ENCODE measurements at regions not wholly inside any gene's neighbourhood (a gene's known extent, or its start where the extent isn't known, plus 50 kb on each side); places are given as distances from the start of the nearest gene placed in this dataset.

DNA sequence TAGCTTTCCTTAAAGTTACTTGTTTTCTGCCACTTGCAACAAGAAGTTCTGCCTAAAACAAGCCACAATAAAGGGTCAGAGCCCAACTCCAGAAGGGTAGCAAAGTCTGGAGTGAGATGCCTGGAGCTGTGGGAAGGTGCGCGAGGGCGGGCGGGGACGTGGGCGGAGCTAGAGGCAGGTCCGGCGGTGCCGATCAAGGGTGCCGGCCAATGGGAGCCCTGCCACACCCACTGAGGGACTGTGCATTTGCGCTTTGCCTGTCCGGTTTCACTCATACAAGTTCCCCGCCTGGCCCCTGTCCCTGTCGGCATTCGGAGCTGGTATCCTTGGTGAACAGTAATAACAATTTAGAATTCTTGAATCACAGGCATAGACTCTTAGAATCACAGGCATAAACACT is 732.4 kb downstream of the MATN1 start:
- TF ChIP-seq, protein P1, sequence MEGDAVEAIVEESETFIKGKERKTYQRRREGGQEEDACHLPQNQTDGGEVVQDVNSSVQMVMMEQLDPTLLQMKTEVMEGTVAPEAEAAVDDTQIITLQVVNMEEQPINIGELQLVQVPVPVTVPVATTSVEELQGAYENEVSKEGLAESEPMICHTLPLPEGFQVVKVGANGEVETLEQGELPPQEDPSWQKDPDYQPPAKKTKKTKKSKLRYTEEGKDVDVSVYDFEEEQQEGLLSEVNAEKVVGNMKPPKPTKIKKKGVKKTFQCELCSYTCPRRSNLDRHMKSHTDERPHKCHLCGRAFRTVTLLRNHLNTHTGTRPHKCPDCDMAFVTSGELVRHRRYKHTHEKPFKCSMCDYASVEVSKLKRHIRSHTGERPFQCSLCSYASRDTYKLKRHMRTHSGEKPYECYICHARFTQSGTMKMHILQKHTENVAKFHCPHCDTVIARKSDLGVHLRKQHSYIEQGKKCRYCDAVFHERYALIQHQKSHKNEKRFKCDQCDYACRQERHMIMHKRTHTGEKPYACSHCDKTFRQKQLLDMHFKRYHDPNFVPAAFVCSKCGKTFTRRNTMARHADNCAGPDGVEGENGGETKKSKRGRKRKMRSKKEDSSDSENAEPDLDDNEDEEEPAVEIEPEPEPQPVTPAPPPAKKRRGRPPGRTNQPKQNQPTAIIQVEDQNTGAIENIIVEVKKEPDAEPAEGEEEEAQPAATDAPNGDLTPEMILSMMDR (IDR thresholded peaks at IDR 0.05): no peak
- TF ChIP-seq POLR2AphosphoS5 (IDR thresholded peaks at IDR 0.05): no peak
- TF ChIP-seq POLR2A (IDR thresholded peaks at IDR 0.05; ENCODE audit: low read depth): no peak
- no peak for TF ChIP-seq EP300 (IDR thresholded peaks at IDR 0.05)

Data from esophagus muscularis mucosa (tissue), 4 donors.